HCT116 (cell line): ENCODE measurements at regions not wholly inside any gene's neighbourhood (a gene's known extent, or its start where the extent isn't known, plus 50 kb on each side); places are given as distances from the start of the nearest gene placed in this dataset.

Experiments
- CEBPB ChIP-seq: IDR thresholded peaks from 2 replicates; pipeline ENCODE4 v1.6.1; 2012; ENCODE audit warnings: low read depth
- ELF1 ChIP-seq: IDR thresholded peaks from 2 replicates; pipeline ENCODE4 v1.6.1; 2012; ENCODE audit warnings: low read depth, borderline replicate concordance
- EZH2phosphoT487 ChIP-seq: fragments of 200-600 bp; IDR thresholded peaks from 2 replicates; pipeline ENCODE4 v1.6.1; 2018; ENCODE audit warnings: antibody characterized with exemption, borderline replicate concordance
- JUND ChIP-seq: IDR thresholded peaks from 2 replicates; pipeline ENCODE4 v1.6.1; 2012
- POLR2A ChIP-seq: IDR thresholded peaks from 2 replicates; pipeline ENCODE4 v1.7.0; 2011; ENCODE audit warnings: borderline replicate concordance; ENCODE audit not compliant: insufficient read depth, insufficient read length; ENCODE audit errors: extremely low read depth
- RAD21 ChIP-seq: IDR thresholded peaks from 2 replicates; pipeline ENCODE4 v1.6.1; 2012; ENCODE audit warnings: low read depth, mild to moderate bottlenecking
- TF ChIP-seq, protein P1 (sequence below), 3 experiments: fragments of 200-600 bp in 1 of 3; sonication (generic) in 1 of 3; IDR thresholded peaks in 2 of 3; conservative IDR thresholded peaks in 1 of 3; 2 replicates each; pipeline ENCODE4 v1.5.1; 2012 to 2017; ENCODE audit warnings: low read depth in 2 of 3, low read length in 2 of 3, antibody characterized with exemption in 1 of 3, borderline replicate concordance in 1 of 3, control low read depth in 1 of 3, mild to moderate bottlenecking in 1 of 3, mixed read lengths in 1 of 3, mixed run types in 1 of 3, moderate library complexity in 1 of 3; ENCODE audit not compliant: insufficient read depth in 1 of 3

DNA sequence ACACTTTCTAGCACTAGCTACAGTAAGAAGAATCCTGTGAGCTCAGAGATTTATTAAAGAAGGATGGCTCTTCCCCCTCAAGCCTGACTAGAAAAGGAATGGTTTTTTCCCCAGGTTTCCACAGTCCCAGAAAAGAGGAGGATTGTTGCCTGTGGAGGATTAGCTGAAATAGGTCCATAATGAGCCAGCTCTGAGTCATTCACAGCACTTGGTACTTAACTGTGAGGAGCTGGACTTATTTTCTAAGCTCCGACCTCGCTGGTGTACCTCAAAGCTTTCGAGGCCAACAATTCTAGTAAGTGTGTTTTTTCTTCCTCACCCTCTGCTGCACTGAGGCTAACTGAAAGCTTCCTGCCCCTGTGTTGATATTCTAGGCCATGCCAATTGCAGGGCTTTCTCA is 222.5 kb upstream of the IL12B start:
- TF ChIP-seq EZH2phosphoT487 = no peak
- no peak for TF ChIP-seq POLR2A
- TF ChIP-seq RAD21 = no peak
- TF ChIP-seq, protein P1, sequence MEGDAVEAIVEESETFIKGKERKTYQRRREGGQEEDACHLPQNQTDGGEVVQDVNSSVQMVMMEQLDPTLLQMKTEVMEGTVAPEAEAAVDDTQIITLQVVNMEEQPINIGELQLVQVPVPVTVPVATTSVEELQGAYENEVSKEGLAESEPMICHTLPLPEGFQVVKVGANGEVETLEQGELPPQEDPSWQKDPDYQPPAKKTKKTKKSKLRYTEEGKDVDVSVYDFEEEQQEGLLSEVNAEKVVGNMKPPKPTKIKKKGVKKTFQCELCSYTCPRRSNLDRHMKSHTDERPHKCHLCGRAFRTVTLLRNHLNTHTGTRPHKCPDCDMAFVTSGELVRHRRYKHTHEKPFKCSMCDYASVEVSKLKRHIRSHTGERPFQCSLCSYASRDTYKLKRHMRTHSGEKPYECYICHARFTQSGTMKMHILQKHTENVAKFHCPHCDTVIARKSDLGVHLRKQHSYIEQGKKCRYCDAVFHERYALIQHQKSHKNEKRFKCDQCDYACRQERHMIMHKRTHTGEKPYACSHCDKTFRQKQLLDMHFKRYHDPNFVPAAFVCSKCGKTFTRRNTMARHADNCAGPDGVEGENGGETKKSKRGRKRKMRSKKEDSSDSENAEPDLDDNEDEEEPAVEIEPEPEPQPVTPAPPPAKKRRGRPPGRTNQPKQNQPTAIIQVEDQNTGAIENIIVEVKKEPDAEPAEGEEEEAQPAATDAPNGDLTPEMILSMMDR (IDR thresholded peaks at IDR 0.05 in 2 of 3, conservative IDR thresholded peaks at IDR 0.05 in 1 of 3; ENCODE audit: borderline replicate concordance in 1 of 3, insufficient read depth in 1 of 3, low read depth in 2 of 3, low read length in 2 of 3) = no peak
- no peak for TF ChIP-seq ELF1
- no peak for TF ChIP-seq CEBPB
- TF ChIP-seq JUND = no peak
